ENCODE measurements at regions not wholly inside any gene's neighbourhood (a gene's known extent, or its start where the extent isn't known, plus 50 kb on each side); places are given as distances from the start of the nearest gene placed in this dataset.

GRCh38 chr5:136559651-136560050, 194.3 kb upstream of the TRPC7 start:
- TF ChIP-seq CTCF (IDR thresholded peaks at IDR 0.05) (no peak), POLR2A (IDR thresholded peaks at IDR 0.05) (no peak)
